OCI-LY7 (cell line): ENCODE measurements at regions not wholly inside any gene's neighbourhood (a gene's known extent, or its start where the extent isn't known, plus 50 kb on each side); places are given as distances from the start of the nearest gene placed in this dataset.

Source experiments
- EZH2phosphoT487 ChIP-seq: fragments of 200-600 bp; sonication (generic); IDR thresholded peaks from 2 replicates; pipeline ENCODE4 v1.6.1; 2018; ENCODE audit warnings: low read depth, borderline replicate concordance, mild to moderate bottlenecking, mixed run types, antibody characterized with exemption, low read length, moderate library complexity, mixed read lengths
- TF ChIP-seq, protein P1 (sequence below): fragments of 200-600 bp; sonication (generic); conservative IDR thresholded peaks from 2 replicates; pipeline ENCODE4 v1.5.1; 2014; ENCODE audit warnings: mild to moderate bottlenecking, antibody characterized with exemption, low read length, moderate library complexity, mixed read lengths

DNA sequence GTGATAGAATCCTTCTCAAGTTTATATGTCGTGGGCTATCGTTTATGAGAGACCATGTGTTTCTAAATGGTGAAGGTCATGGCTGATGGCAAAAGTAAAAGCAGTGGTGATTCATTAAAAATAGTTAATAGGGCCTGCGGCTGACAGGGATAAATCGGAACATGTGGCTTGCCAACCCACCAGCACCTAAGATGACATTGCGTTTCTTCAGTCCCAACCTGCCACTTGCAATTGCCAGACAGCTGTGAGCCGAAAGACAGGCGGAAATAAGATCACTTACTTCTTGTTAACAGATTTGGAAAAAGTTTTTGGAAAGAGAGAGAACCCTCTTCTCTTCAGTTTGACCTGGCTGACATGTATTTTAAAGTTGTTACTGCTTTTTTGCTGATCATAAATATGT is 131.5 kb upstream of the MPPED2 start:
- TF ChIP-seq, protein P1, sequence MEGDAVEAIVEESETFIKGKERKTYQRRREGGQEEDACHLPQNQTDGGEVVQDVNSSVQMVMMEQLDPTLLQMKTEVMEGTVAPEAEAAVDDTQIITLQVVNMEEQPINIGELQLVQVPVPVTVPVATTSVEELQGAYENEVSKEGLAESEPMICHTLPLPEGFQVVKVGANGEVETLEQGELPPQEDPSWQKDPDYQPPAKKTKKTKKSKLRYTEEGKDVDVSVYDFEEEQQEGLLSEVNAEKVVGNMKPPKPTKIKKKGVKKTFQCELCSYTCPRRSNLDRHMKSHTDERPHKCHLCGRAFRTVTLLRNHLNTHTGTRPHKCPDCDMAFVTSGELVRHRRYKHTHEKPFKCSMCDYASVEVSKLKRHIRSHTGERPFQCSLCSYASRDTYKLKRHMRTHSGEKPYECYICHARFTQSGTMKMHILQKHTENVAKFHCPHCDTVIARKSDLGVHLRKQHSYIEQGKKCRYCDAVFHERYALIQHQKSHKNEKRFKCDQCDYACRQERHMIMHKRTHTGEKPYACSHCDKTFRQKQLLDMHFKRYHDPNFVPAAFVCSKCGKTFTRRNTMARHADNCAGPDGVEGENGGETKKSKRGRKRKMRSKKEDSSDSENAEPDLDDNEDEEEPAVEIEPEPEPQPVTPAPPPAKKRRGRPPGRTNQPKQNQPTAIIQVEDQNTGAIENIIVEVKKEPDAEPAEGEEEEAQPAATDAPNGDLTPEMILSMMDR, result no peak
- TF ChIP-seq EZH2phosphoT487, result no peak
